Activated CD4-positive, alpha-beta T cell treated with anti-CD3 and anti-CD28 coated beads, Interleukin-2, Interleukin-4, amounts not matched to agents 100 ng/mL and 50 ng/mL, durations not matched to agents 16 hours and 8 hours (primary cell): ENCODE measurements at regions not wholly inside any gene's neighbourhood (a gene's known extent, or its start where the extent isn't known, plus 50 kb on each side); places are given as distances from the start of the nearest gene placed in this dataset.

ENCODE experiments used
- DNase-seq: peaks from one replicate; pipeline ENCODE4 v3.0.0-alpha.2; 2020; ENCODE audit warnings: low spot score

DNA sequence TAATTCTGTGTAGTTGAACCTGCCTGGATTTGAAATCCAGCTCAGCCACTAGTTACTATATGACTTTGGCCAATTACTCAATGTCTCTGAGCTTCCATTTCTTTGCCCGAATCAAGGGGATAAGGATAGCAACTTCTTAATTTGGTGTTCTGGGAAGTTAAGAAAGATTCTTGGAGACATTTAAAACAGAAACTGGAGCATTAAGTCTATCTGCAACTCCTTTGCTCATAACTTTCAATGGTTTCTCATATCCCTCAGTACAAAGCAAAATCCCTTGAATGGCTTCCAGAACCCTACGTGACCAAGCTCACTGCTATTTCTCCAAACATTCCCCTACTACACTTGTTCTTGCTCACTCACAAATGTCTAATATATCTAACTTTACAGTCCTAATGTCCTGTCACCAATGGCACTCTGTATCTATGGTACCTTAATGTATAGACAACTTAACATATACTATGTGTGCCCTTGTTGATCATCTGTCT lies 849.1 kb upstream of the SLIT2 start:
- DNase-seq, result no peak

DNA sequence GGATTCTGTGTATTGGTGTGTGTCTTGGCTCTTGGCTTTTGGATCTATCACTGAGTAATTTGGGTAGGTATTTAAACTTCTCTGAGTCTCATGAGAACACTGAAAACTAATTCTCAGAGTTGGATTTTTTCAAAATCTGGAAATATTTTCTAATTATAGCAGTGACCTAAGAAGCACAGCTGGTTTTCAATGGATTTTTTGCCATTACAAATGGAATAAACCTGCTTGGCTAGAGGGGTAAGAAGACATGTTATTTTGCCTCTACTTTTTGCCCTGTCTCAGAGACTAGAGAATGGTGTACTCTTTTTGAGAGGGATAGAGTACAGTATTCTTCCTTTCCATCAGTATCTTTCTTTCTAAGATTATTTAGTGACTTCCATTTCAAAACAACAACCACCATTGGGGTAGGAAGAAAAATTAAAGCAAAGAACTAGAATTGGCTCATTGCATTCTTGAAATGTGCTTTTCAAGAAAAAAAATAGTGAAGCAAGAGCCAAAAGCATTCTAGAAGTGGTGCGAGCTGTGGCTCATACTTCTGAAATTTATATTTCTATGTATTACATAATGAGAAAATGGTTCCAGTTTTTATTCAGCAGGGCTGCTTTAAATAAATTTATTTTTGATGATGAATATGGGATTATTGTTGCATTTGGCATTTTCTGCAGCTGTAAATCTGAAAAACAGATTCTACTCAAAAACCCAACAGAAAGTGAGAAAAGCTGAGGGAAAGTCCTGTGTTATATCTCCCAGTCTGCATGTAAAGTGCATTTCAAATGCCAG lies 850.2 kb upstream of the SLIT2 start:
- DNase-seq, result no peak

GRCh38 chr4:19400820-19401219 lies 850.9 kb upstream of the SLIT2 start:
- DNase-seq, result no peak

- DNase-seq, result no peak
These were observed 852.7 kb upstream of the SLIT2 start for GRCh38 chr4:19399001-19399400.

- DNase-seq, result no peak
These were observed 864.9 kb upstream of the SLIT2 start for GRCh38 chr4:19386786-19387185.

DNA sequence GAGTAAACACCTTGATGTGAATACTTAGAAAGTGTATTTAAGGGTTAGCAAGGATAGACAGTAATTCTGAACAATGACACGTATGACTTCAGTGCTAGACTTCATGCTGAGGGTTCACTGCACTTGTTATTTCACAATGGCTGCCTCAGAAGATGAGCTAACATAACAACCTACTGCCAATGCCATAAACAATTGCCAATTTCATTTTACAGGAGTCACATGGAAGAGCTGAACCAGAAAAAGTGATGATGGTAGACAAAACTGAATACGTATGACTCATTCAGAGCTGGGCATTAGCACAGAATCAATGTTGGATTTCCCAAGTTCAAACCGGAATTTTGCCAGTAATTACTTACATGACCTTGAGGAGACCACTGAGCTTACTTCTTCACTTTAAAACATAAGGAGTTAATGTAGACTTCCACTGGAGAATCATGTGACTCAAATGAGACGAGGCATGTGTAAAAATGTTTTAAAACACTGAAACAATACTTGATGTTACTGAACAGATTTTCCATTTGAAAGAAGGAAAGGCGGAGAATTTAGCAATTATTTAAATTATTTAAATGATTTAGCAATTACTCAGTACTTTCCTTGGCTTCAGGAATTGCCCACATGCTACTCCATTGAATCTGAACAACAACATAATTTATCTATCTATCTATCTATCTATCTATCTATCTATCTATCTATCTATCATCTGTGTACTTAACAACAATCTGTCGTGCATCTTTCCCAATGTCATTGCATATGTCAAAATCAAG lies 868.5 kb upstream of the SLIT2 start:
- DNase-seq, result no peak

DNA sequence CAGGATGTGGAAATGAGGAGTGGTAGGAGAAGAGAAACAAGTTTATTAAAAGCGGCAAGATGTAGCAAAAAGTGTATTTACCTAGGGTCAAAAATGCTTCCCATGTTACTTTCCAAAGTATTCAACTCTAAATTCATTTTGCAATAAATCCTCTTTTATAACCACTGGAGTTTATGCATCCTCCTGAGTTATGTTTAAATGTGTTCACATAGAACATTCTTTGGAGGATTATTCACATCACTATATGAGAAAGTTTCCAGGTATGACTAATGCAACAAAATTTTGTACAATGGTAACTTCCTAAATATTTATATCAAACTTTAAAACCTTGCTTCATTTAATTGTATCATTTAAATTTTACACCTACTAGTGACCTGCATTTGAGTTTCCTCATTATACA lies 870.6 kb upstream of the SLIT2 start:
- DNase-seq, result no peak

DNA sequence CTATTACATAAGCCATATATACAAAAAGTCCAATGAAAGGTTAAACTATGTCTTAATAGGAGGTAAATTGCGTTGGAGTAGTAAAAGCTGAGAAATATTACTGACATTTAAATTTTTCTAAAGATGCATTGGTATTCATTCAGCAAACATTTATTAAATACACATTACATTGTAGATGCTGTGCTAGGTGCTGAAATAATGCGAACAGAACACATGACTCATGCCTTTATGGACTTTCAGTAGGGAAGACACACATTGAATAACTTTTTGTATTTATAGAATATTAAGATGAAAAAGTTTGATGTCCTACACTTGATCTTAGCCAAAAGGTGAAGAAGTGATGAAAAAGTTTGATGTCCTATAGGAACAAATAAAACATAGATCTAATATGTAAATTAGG lies 871.1 kb upstream of the SLIT2 start:
- no peak for DNase-seq

DNA sequence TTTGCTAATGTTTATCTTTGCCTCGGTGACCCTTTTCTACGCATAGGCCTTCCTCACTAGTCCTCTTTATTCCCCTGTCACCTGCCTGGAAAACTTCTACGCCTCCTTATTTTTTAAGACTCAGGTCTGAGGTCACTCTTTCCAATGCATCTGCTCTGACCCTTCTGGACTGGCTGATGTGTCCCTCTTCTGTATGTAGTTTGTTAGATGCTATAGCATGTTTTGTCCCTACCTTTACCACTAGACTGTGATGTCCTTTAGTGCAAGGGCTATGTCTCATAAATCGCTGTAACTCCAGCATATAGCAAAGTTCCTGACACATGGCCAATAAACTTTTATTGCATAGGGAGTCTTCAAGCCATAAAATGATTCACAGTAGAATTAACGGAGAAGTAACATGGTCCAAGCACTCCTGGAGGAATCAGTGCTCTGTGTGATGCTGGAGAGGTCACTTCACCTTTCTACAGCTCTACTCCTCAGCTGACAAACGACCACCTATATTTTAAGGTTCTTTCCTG lies 872.5 kb upstream of the SLIT2 start:
- no peak for DNase-seq

- DNase-seq, result no peak
These were observed 875.8 kb upstream of the SLIT2 start for GRCh38 chr4:19375931-19376330.

- DNase-seq, result no peak
These were observed 876.4 kb upstream of the SLIT2 start for GRCh38 chr4:19375136-19375804.

- no peak for DNase-seq
These were observed 879.3 kb upstream of the SLIT2 start for GRCh38 chr4:19372390-19372789.

GRCh38 chr4:19368800-19369199 lies 882.9 kb upstream of the SLIT2 start:
- DNase-seq, result no peak

- no peak for DNase-seq
These were observed 884.8 kb upstream of the SLIT2 start for GRCh38 chr4:19366916-19367315.

GRCh38 chr4:19358015-19358414 lies 893.7 kb upstream of the SLIT2 start:
- DNase-seq, result no peak

DNA sequence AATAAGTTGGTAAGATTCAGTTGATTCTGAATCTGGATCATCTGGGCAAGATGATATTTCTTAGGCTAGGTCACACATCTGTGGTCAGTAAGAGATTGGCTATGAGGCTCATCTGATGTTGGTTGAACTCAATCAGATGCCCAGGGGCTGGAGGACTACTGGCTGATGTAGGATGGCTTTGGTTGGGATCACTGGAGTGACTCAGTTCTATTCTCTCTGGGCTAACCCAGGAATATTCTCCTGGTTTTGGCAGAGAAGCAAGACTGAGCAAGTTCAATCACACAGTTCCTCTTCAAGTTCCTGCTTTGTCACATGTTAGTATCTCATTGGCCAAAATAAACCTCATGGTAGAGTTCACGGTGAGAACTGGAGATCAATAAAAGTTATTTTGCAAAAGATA lies 902.3 kb upstream of the SLIT2 start:
- DNase-seq, result no peak

DNA sequence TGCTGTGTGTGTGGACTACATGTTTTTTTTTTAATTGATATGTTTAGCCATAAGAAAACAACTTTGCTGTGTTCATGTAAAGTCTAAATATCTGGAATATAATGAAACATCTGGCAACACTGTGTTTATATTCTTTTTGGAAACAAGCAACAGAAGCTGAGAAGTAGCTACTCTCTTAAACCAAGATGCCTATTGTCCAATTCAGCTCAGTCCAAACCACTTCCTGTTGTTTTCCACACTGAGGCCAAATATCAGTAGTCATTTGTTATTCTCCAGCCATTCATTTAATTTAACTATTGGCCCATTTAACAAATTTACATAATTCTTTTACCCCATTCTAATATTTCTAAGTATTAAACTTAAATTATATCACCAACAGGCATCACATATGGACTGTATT lies 903.0 kb upstream of the SLIT2 start:
- no peak for DNase-seq

DNA sequence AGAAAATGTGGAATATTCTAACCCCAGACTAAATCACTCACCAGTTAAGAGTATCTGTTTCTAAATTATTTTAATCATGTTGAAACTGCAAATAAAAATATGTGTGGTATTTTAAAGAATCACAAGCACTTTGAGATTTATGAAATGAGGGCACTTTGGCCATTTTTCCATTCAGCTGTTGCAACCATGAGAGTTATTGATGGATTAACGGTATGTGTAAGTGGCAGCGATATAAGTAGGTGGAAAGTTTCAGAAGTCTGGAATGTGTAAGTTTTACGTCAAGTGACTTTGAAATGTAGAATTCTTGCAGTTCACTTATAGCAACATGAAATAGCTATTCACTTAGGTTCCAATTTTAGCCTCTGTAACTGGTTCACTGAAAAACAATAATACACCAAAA lies 905.1 kb upstream of the SLIT2 start:
- DNase-seq, result no peak

GRCh38 chr4:19329631-19330030 lies 922.1 kb upstream of the SLIT2 start:
- DNase-seq, result no peak

DNA sequence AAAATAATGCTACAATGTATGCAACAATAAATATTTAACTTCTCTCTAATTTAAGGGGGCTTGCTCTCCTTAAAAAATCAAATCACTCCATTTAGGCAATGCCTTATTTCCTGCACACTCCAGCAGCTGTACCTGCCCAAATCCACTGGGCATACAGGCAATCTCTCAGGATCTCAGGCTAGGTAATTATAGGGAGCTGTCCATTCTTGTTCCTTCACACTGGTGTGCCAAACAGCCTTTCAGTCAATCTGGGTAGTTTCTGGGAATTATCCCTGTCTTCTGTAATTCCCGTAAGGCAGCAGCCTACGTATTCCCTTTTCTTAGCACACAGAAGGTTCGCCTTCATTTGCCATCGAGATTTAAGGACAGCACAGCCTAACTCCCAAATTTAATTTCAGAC lies 922.6 kb upstream of the SLIT2 start:
- DNase-seq, result no peak

DNA sequence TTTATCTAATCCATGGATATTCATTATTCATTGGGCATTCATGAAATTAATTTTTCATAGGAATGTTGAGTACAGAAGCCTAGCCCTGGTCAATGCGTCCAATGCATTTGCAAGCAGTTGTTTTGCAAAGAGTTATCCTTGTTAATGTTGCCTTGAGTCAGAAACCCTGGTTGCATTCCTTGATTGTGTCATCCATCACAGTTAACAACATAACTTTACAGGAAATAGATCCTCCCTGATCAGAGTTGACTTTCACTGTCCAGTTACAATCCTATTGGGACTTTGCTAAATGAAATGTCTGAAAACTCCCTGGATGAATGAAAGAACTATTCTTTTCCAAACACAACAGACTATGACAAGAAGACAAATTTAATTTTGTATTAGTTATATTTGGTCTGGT lies 924.3 kb upstream of the SLIT2 start:
- no peak for DNase-seq

DNA sequence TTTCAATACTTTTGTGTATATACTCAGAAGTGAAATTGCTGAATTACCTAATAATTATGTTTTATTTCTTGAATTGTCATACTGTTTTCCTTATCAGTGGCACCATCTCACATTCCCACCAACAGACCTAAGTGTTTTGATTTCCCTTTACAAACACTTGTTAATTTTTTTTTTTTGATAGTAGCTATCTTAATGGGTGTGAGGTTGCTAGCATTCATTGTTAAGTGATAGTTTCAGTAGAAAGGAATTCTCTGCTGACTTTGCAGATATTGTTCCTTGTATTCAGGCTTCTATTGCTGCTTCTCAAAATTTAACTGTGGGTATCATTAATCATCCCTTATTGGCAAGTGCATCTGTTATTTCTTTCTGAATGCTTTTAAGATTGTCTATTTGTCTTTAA lies 927.5 kb upstream of the SLIT2 start:
- no peak for DNase-seq

DNA sequence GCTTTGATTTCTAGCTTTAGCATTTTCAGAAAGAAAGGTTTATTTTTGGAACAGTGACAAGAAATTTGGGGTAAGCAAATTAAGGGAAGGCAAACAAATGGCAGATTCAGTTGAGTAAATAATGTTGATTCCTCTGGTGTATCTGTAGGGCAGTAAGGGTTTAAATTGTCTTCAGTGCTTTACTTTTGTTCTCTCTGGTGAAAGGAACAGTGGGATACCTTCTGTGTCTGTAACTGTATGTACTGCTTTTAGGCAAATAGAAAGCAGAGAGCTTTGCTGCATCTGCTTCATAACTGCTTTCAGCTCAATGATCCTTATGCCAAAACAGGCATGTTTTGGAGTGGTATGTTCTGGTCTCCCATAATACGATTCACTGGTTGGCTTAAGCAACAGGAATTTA lies 932.1 kb upstream of the SLIT2 start:
- DNase-seq, result no peak
